AG09319 (cell line): ENCODE measurements at regions not wholly inside any gene's neighbourhood (a gene's known extent, or its start where the extent isn't known, plus 50 kb on each side); places are given as distances from the start of the nearest gene placed in this dataset.

Experiments used
- DNase-seq: peaks from one replicate; pipeline ENCODE4 v3.0.0-alpha.2; 2010; ENCODE audit warnings: low read depth; ENCODE audit errors: extremely low read depth
- CTCF ChIP-seq: IDR thresholded peaks from 2 replicates; pipeline ENCODE4 v1.5.1; 2011; ENCODE audit warnings: low read depth, mild to moderate bottlenecking, inconsistent platforms, low read length, moderate library complexity

- DNase-seq = no peak
- TF ChIP-seq CTCF = no peak
Observed at GRCh38 chr1:87705233-87705632, 376.6 kb downstream of the LMO4 start.

GRCh38 chr1:87706203-87706602 lies 377.5 kb downstream of the LMO4 start:
- DNase-seq = no peak
- no peak for TF ChIP-seq CTCF

- no peak for DNase-seq
- TF ChIP-seq CTCF = no peak
Observed at GRCh38 chr1:87706779-87707228, 378.1 kb downstream of the LMO4 start.

- TF ChIP-seq CTCF = no peak
- DNase-seq = no peak
Observed at GRCh38 chr1:87707411-87707810, 378.7 kb downstream of the LMO4 start.

GRCh38 chr1:87712261-87713010 lies 383.8 kb downstream of the LMO4 start:
- no peak for TF ChIP-seq CTCF

GRCh38 chr1:87714278-87714677 lies 385.6 kb downstream of the LMO4 start:
- no peak for DNase-seq
- TF ChIP-seq CTCF = no peak

More at GRCh38 chr1:87712261-87713010, 383.8 kb downstream of the LMO4 start:
- DNase-seq = no peak

GRCh38 chr1:87715052-87715451 lies 386.4 kb downstream of the LMO4 start:
- no peak for DNase-seq

More at GRCh38 chr1:87715052-87715451, 386.4 kb downstream of the LMO4 start:
- no peak for TF ChIP-seq CTCF
